Panc1 (cell line): ENCODE measurements at regions not wholly inside any gene's neighbourhood (a gene's known extent, or its start where the extent isn't known, plus 50 kb on each side); places are given as distances from the start of the nearest gene placed in this dataset.

ENCODE experiments used
- ATAC-seq: fragments of 200-7000 bp; cut with Tn5 transposase; 2 replicates; pipeline ENCODE4 v1.9.1; 2020; ENCODE audit warnings: mild to moderate bottlenecking, moderate library complexity
- BruUV-seq: library from RNA; stranded (reverse); fragments of 400-500 nt; replicated peaks from 2 replicates; lab custom pipeline; 2021; lab: Mats Ljungman, UMichigan
- CTCF ChIA-PET: fragments of 300-600 bp; sonication (Branson Sonifier 250); formaldehyde crosslinking; loops from one replicate; lab custom pipeline; 2022; ENCODE audit warnings: antibody characterized with exemption; lab: Charles Lee
- POLR2A ChIA-PET: fragments of 300-600 bp; sonication (Branson Sonifier 250); formaldehyde crosslinking; loops from one replicate; lab custom pipeline; 2022; ENCODE audit warnings: antibody characterized with exemption; lab: Charles Lee
- DNase-seq: peaks from one replicate; pipeline ENCODE4 v3.0.0-alpha.2; 2010; ENCODE audit warnings: low read depth, low spot score
- H3K27ac ChIP-seq: 2 replicates; pipeline ENCODE4 v1.5.1; 2011; ENCODE audit warnings: mild to moderate bottlenecking, low read length, inconsistent platforms
- H3K27me3 ChIP-seq: fragments of 200-500 bp; sonication (Bioruptor generic); 2 replicates; pipeline ENCODE4 v1.6.0; 2014; ENCODE audit warnings: low read length, inconsistent platforms; ENCODE audit not compliant: control insufficient read depth, insufficient read depth
- H3K36me3 ChIP-seq: fragments of 200-500 bp; sonication (Bioruptor generic); 2 replicates; pipeline ENCODE4 v1.5.1; 2014; ENCODE audit warnings: inconsistent platforms, mild to moderate bottlenecking, low read length, moderate library complexity; ENCODE audit not compliant: control insufficient read depth, insufficient read depth
- H3K4me1 ChIP-seq: 2 replicates; pipeline ENCODE4 v1.5.1; 2011; ENCODE audit warnings: inconsistent platforms, mild to moderate bottlenecking, low read length, moderate library complexity; ENCODE audit not compliant: control insufficient read depth, insufficient read depth
- H3K4me3 ChIP-seq, 2 experiments: 2 replicates each; pipeline ENCODE4 v1.5.1; 2011 to 2012; ENCODE audit warnings: low read depth in 2 of 2, low read length in 2 of 2, mild to moderate bottlenecking in 2 of 2, inconsistent platforms in 1 of 2, moderate library complexity in 1 of 2
- H3K9me3 ChIP-seq: fragments of 200-500 bp; sonication (Bioruptor generic); 2 replicates; pipeline ENCODE4 v1.5.1; 2014; ENCODE audit warnings: low read depth, mild to moderate bottlenecking, inconsistent platforms, low read length, moderate library complexity; ENCODE audit not compliant: control insufficient read depth, insufficient read depth
- POLR2AphosphoS5 ChIP-seq: IDR thresholded peaks from 2 replicates; pipeline ENCODE4 v1.6.1; 2012; ENCODE audit warnings: mild to moderate bottlenecking, low read depth, low read length, moderate library complexity
- SIN3A ChIP-seq: IDR thresholded peaks from 2 replicates; pipeline ENCODE4 v1.6.1; 2012; ENCODE audit warnings: low read depth, mild to moderate bottlenecking, low read length, moderate library complexity, borderline replicate concordance; ENCODE audit not compliant: insufficient read depth
- TCF7L2 ChIP-seq: IDR thresholded peaks from 2 replicates; pipeline ENCODE4 v1.6.1; 2011; ENCODE audit warnings: mild to moderate bottlenecking, low read depth, low read length, inconsistent platforms
- in situ Hi-C: cut with HindIII; loops from 2 replicates; pipeline ENCODE4 v1.10.0; 2016; ENCODE audit warnings: low sequenced_read_pairs, low pct_unique_long_range_greater_than_20kb
- intact Hi-C: fragments of 100-400 bp; cut with micrococcal nuclease; formaldehyde crosslinking; loops from one replicate; pipeline ENCODE4 v1.10.0; 2022; ENCODE audit not compliant: unreplicated experiment
- TF ChIP-seq, protein P1 (sequence below), 2 experiments: IDR thresholded peaks; 2 replicates each; pipeline ENCODE4 v1.6.1; 2011 to 2012; ENCODE audit warnings: low read depth in 2 of 2, control low read depth in 1 of 2, low read length in 1 of 2, mild to moderate bottlenecking in 1 of 2, moderate library complexity in 1 of 2; ENCODE audit not compliant: insufficient read depth in 1 of 2
- TF ChIP-seq, protein P2 (sequence below): fragments of 450-650 bp; IDR thresholded peaks from 2 replicates; pipeline ENCODE4 v1.5.1; 2017; ENCODE audit warnings: mild to moderate bottlenecking

DNA sequence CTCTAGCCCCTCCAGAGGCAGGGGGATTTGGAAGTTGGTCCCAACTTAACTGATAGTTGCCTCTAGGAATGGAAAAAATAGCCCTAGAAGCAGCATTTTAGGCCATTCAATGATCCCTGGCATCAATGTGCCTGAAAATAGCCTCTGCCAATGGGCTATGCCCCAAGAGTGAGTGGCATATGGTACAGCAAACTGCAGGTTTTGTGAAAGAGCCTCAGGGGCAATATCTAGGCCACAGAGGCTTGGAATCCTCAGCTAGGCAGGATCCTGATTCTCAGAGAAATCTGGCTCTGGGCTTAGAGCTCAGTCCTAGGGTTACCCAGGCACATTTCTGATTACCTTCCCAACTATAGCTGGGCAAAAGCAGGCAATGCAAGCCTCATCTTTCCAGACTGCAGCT lies 104.4 kb upstream of the MOCS1 start:
- BruUV-seq, result no TSS peak
- ATAC-seq, result no peak
- ChIA-PET CTCF (no interaction called here), POLR2A (no interaction called here)
- DNase-seq, result no peak
- H3K36me3 ChIP-seq, result no peaks in the 10 kb centered on the region
- intact Hi-C loops (no loop called here), in situ Hi-C loops (no loop called here)
- no peaks in the 10 kb centered on the region for H3K9me3 ChIP-seq
- H3K4me1 ChIP-seq, result no peaks in the 10 kb centered on the region
- H3K4me3 ChIP-seq, result no peak overlapping the region
- TF ChIP-seq, protein P1, sequence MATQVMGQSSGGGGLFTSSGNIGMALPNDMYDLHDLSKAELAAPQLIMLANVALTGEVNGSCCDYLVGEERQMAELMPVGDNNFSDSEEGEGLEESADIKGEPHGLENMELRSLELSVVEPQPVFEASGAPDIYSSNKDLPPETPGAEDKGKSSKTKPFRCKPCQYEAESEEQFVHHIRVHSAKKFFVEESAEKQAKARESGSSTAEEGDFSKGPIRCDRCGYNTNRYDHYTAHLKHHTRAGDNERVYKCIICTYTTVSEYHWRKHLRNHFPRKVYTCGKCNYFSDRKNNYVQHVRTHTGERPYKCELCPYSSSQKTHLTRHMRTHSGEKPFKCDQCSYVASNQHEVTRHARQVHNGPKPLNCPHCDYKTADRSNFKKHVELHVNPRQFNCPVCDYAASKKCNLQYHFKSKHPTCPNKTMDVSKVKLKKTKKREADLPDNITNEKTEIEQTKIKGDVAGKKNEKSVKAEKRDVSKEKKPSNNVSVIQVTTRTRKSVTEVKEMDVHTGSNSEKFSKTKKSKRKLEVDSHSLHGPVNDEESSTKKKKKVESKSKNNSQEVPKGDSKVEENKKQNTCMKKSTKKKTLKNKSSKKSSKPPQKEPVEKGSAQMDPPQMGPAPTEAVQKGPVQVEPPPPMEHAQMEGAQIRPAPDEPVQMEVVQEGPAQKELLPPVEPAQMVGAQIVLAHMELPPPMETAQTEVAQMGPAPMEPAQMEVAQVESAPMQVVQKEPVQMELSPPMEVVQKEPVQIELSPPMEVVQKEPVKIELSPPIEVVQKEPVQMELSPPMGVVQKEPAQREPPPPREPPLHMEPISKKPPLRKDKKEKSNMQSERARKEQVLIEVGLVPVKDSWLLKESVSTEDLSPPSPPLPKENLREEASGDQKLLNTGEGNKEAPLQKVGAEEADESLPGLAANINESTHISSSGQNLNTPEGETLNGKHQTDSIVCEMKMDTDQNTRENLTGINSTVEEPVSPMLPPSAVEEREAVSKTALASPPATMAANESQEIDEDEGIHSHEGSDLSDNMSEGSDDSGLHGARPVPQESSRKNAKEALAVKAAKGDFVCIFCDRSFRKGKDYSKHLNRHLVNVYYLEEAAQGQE (IDR thresholded peaks at IDR 0.05; ENCODE audit: insufficient read depth in 1 of 2, low read depth in 2 of 2, low read length in 1 of 2), result no peak
- no peak for TF ChIP-seq TCF7L2
- H3K27ac ChIP-seq, result no peak overlapping the region
- no peaks in the 10 kb centered on the region for H3K27me3 ChIP-seq

DNA sequence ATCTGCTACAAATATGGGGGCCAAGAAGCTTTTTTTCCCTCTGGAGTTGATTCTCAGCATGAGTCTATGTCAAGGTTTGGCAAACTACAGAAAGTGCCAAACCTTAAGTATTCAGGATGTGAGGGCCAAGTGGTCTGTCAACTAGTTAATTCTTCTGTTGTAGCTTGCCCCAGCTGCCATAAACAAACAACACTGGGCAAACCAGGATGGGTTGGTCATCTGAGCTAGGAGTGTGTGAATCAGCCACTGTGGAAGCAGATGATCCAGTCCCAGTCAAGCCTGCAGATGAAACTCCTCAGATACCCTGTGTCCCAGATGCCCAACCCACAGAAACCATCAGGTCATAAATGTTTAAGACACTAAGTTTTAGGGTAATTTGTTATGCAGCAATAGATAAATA lies 103.0 kb upstream of the MOCS1 start:
- intact Hi-C loops, result no loop called here
- ATAC-seq, result no peak
- Histone ChIP-seq H3K27me3 (no peaks in the 10 kb centered on the region), H3K36me3 (no peaks in the 10 kb centered on the region), H3K9me3 (no peaks in the 10 kb centered on the region), H3K4me3 (no peak overlapping the region), H3K4me1 (no peaks in the 10 kb centered on the region), H3K27ac (no peak overlapping the region)
- ChIA-PET CTCF (no interaction called here), POLR2A (no interaction called here)
- DNase-seq, result no peak
- no peak for TF ChIP-seq TCF7L2
- TF ChIP-seq POLR2AphosphoS5, result no peak
- TF ChIP-seq, protein P2, sequence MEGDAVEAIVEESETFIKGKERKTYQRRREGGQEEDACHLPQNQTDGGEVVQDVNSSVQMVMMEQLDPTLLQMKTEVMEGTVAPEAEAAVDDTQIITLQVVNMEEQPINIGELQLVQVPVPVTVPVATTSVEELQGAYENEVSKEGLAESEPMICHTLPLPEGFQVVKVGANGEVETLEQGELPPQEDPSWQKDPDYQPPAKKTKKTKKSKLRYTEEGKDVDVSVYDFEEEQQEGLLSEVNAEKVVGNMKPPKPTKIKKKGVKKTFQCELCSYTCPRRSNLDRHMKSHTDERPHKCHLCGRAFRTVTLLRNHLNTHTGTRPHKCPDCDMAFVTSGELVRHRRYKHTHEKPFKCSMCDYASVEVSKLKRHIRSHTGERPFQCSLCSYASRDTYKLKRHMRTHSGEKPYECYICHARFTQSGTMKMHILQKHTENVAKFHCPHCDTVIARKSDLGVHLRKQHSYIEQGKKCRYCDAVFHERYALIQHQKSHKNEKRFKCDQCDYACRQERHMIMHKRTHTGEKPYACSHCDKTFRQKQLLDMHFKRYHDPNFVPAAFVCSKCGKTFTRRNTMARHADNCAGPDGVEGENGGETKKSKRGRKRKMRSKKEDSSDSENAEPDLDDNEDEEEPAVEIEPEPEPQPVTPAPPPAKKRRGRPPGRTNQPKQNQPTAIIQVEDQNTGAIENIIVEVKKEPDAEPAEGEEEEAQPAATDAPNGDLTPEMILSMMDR, result no peak
- no peak for TF ChIP-seq SIN3A
- TF ChIP-seq, protein P1 (IDR thresholded peaks at IDR 0.05; ENCODE audit: insufficient read depth in 1 of 2, low read depth in 2 of 2, low read length in 1 of 2), result no peak
- in situ Hi-C loops, result no loop called here
- BruUV-seq, result no TSS peak
